NCI-H2029 treated with DMSO at 0.1 percent for 48 hours (cell line): ENCODE measurements at regions not wholly inside any gene's neighbourhood (a gene's known extent, or its start where the extent isn't known, plus 50 kb on each side); places are given as distances from the start of the nearest gene placed in this dataset.

ENCODE experiments used
- DNase-seq: peaks from one replicate; lab custom pipeline; 2025; lab: John Stamatoyannopoulos, UW

- DNase-seq = no peak
Measured at GRCh38 chr13:61030445-61030844, 385.2 kb downstream of the PCDH20 start.

GRCh38 chr13:61029064-61029463 is 386.6 kb downstream of the PCDH20 start:
- DNase-seq = no peak

GRCh38 chr13:61024046-61024445 is 391.6 kb downstream of the PCDH20 start:
- no peak for DNase-seq

- DNase-seq = no peak
Measured at GRCh38 chr13:61021838-61022237, 393.8 kb downstream of the PCDH20 start.

- DNase-seq = no peak
Measured at GRCh38 chr13:61013796-61014195, 401.9 kb downstream of the PCDH20 start.

- DNase-seq = no peak
Measured at GRCh38 chr13:61010358-61010757, 405.3 kb downstream of the PCDH20 start.

GRCh38 chr13:61002686-61003085 is 413.0 kb downstream of the PCDH20 start:
- DNase-seq = no peak

- no peak for DNase-seq
Measured at GRCh38 chr13:60990032-60990733, 425.5 kb downstream of the PCDH20 start.

GRCh38 chr13:60986301-60986700 is 429.3 kb downstream of the PCDH20 start:
- no peak for DNase-seq

GRCh38 chr13:60981407-60981806 is 434.2 kb downstream of the PCDH20 start:
- no peak for DNase-seq

GRCh38 chr13:60976367-60976766 is 439.3 kb downstream of the PCDH20 start:
- no peak for DNase-seq

GRCh38 chr13:60974296-60974695 is 441.4 kb downstream of the PCDH20 start:
- DNase-seq = no peak

GRCh38 chr13:60973529-60973928 is 442.1 kb downstream of the PCDH20 start:
- no peak for DNase-seq

GRCh38 chr13:60970736-60971135 is 444.9 kb downstream of the PCDH20 start:
- DNase-seq = no peak

GRCh38 chr13:60969656-60970055 is 446.0 kb downstream of the PCDH20 start:
- DNase-seq = no peak

- no peak for DNase-seq
Measured at GRCh38 chr13:60959427-60959826, 456.2 kb downstream of the PCDH20 start.

- DNase-seq = no peak
Measured at GRCh38 chr13:60957816-60958215, 457.8 kb downstream of the PCDH20 start.

- no peak for DNase-seq
Measured at GRCh38 chr13:60945396-60945795, 470.3 kb downstream of the PCDH20 start.

- DNase-seq = no peak
Measured at GRCh38 chr13:60944863-60945262, 470.8 kb downstream of the PCDH20 start.

- DNase-seq = no peak
Measured at GRCh38 chr13:60944016-60944415, 471.6 kb downstream of the PCDH20 start.

GRCh38 chr13:60936281-60936680 is 479.4 kb downstream of the PCDH20 start:
- no peak for DNase-seq

- no peak for DNase-seq
Measured at GRCh38 chr13:60933638-60934037, 482.0 kb downstream of the PCDH20 start.

GRCh38 chr13:60931858-60932546 is 483.6 kb downstream of the PCDH20 start:
- no peak for DNase-seq

- no peak for DNase-seq
Measured at GRCh38 chr13:60925686-60926085, 490.0 kb downstream of the PCDH20 start.
